Lung (tissue), 11 donors: ENCODE measurements at regions not wholly inside any gene's neighbourhood (a gene's known extent, or its start where the extent isn't known, plus 50 kb on each side); places are given as distances from the start of the nearest gene placed in this dataset.

Experiments
- ATAC-seq: fragments of 200-7000 bp; cut with Tn5 transposase; one replicate; pipeline ENCODE4 v1.9.1; 2020; ENCODE audit warnings: moderate number of reproducible peaks; ENCODE audit not compliant: insufficient read depth, low FRiP score
- DNase-seq, 3 donors: peaks; one replicate each; pipeline ENCODE4 v3.0.0-alpha.2; 2013 to 2017
- H3K27ac ChIP-seq, 2 donors: one replicate each; pipeline ENCODE4 v1.5.1; 2013; ENCODE audit warnings: mild to moderate bottlenecking in 2 of 2, moderate library complexity in 2 of 2, control low read depth in 1 of 2, inconsistent platforms in 1 of 2, low read depth in 1 of 2, low read length in 1 of 2
- H3K27me3 ChIP-seq, 3 donors: one replicate each; pipeline ENCODE4 v1.5.1; 2013; ENCODE audit warnings: low read length in 2 of 3; ENCODE audit not compliant: control insufficient read depth in 3 of 3, insufficient read depth in 3 of 3
- H3K36me3 ChIP-seq, 4 donors: one replicate each; pipeline ENCODE4 v1.5.1; 2013; ENCODE audit warnings: low read length in 4 of 4, mild to moderate bottlenecking in 1 of 4, moderate library complexity in 1 of 4; ENCODE audit not compliant: control insufficient read depth in 4 of 4, insufficient read depth in 4 of 4
- H3K4me1 ChIP-seq, 5 donors: one replicate each; pipeline ENCODE4 v1.5.1; 2013; ENCODE audit warnings: low read length in 5 of 5, mild to moderate bottlenecking in 2 of 5, moderate library complexity in 1 of 5; ENCODE audit not compliant: control insufficient read depth in 5 of 5, insufficient read depth in 5 of 5
- H3K4me3 ChIP-seq: one replicate; pipeline ENCODE4 v1.5.1; 2013; ENCODE audit warnings: mild to moderate bottlenecking, control low read depth, moderate library complexity
- H3K9ac ChIP-seq, 2 donors: one replicate each; pipeline ENCODE4 v1.5.1; 2013; ENCODE audit warnings: low read length in 2 of 2, control low read depth in 1 of 2; ENCODE audit not compliant: insufficient read depth in 1 of 2
- H3K9me3 ChIP-seq, 4 donors: one replicate each; pipeline ENCODE4 v1.5.1; 2013; ENCODE audit warnings: low read length in 3 of 4, mild to moderate bottlenecking in 1 of 4, moderate library complexity in 1 of 4; ENCODE audit not compliant: control insufficient read depth in 4 of 4, insufficient read depth in 3 of 4
- CTCF ChIP-seq: IDR thresholded peaks from 2 replicates; pipeline ENCODE4 v1.5.1; 2012; ENCODE audit warnings: mild to moderate bottlenecking; ENCODE audit errors: control extremely low read depth, extremely low read depth
- WGBS, 2 donors: extraction: QIAGEN DNeasy Blood & Tissue Kit; methylation state at CpG; one replicate each; pipeline ENCODE4 v1.1.7; 2013; 5-methylcytosine and 5-hydroxymethylcytosine counted together
- donor health status: control.
- donor health status: control.
- donor health status: Bipolar disorder and iron deficiency.
- donor health status: healthy.
- donor health status: DM: yes; HTN: yes; CAD: no.

- DNase-seq (no peak), ATAC-seq (no peak)
- Histone ChIP-seq H3K27me3 (no peaks in the 10 kb centered on the region), H3K36me3 (no peaks in the 10 kb centered on the region), H3K9ac (no peak overlapping the region), H3K27ac (no peak overlapping the region), H3K4me1 (peaks cover 0 to 1% (median 0%) of the 10 kb centered on the region in 5 donors), H3K4me3 (no peak overlapping the region), H3K9me3 (peaks cover 0 to 6% (median 0%) of the 10 kb centered on the region in 4 donors)
- 85 to 88% methylated on average over 3 of the region's 3 CpGs for WGBS, 2 donors
- no peak for TF ChIP-seq CTCF
These were observed 134.2 kb upstream of the EDIL3 start for GRCh38 chr5:84518862-84519261.

- Histone ChIP-seq H3K9me3 (peaks cover 0 to 6% (median 0%) of the 10 kb centered on the region in 4 donors), H3K36me3 (no peaks in the 10 kb centered on the region), H3K9ac (no peak overlapping the region), H3K27ac (no peak overlapping the region), H3K4me1 (peaks cover 0 to 1% (median 0%) of the 10 kb centered on the region in 5 donors), H3K27me3 (no peaks in the 10 kb centered on the region), H3K4me3 (no peak overlapping the region)
- DNase-seq (no peak), ATAC-seq (no peak)
- 89 to 94% methylated on average over 4 of the region's 4 CpGs for WGBS, 2 donors
- no peak for TF ChIP-seq CTCF
These were observed 133.7 kb upstream of the EDIL3 start for GRCh38 chr5:84518370-84518769.

GRCh38 chr5:84506625-84507024 is 121.9 kb upstream of the EDIL3 start:
- no peak overlapping the region for H3K9ac ChIP-seq
- no peaks in the 10 kb centered on the region for H3K36me3 ChIP-seq
- no peaks in the 10 kb centered on the region for H3K9me3 ChIP-seq
- no peak overlapping the region for H3K4me3 ChIP-seq
- H3K27me3 ChIP-seq = no peaks in the 10 kb centered on the region
- H3K27ac ChIP-seq = no peak overlapping the region
- ATAC-seq = no peak
- no peaks in the 10 kb centered on the region for H3K4me1 ChIP-seq
- no peak for TF ChIP-seq CTCF
- no peak for DNase-seq

GRCh38 chr5:84494453-84494852 is 109.8 kb upstream of the EDIL3 start:
- no peak for TF ChIP-seq CTCF
- H3K36me3 ChIP-seq = no peaks in the 10 kb centered on the region
- H3K9ac ChIP-seq = no peak overlapping the region
- no peak for ATAC-seq
- no peaks in the 10 kb centered on the region for H3K4me1 ChIP-seq
- H3K27ac ChIP-seq = no peak overlapping the region
- DNase-seq = no peak
- H3K27me3 ChIP-seq = no peaks in the 10 kb centered on the region
- H3K9me3 ChIP-seq = peaks cover 0 to 3% (median 0%) of the 10 kb centered on the region in 4 donors
- H3K4me3 ChIP-seq = no peak overlapping the region
